Trophoblast cell (in vitro differentiated cells and primary cell): ENCODE measurements at regions not wholly inside any gene's neighbourhood (a gene's known extent, or its start where the extent isn't known, plus 50 kb on each side); places are given as distances from the start of the nearest gene placed in this dataset.

Experiments
- DNase-seq, 2 donors: peaks; one replicate each; pipeline ENCODE4 v3.0.0-alpha.2; 2016
- H2AFZ ChIP-seq: 2 replicates; pipeline ENCODE4 v1.6.1; 2013; ENCODE audit warnings: low read length, moderate library complexity, mild to moderate bottlenecking; ENCODE audit not compliant: insufficient read depth, poor library complexity
- H2AK5ac ChIP-seq: 2 replicates; pipeline ENCODE4 v1.6.1; 2013; ENCODE audit warnings: mild to moderate bottlenecking, low read length
- H2BK120ac ChIP-seq: 2 replicates; pipeline ENCODE4 v1.6.1; 2013; ENCODE audit warnings: low read length, mild to moderate bottlenecking, moderate library complexity; ENCODE audit not compliant: insufficient read depth, poor library complexity
- H2BK12ac ChIP-seq: 2 replicates; pipeline ENCODE4 v1.6.1; 2013; ENCODE audit warnings: mild to moderate bottlenecking, low read length, moderate library complexity
- H2BK5ac ChIP-seq: 2 replicates; pipeline ENCODE4 v1.6.1; 2013; ENCODE audit warnings: low read length, low read depth, moderate library complexity, mild to moderate bottlenecking; ENCODE audit not compliant: poor library complexity
- H3K14ac ChIP-seq: 2 replicates; pipeline ENCODE4 v1.6.1; 2013; ENCODE audit warnings: mild to moderate bottlenecking, low read length
- H3K18ac ChIP-seq: 2 replicates; pipeline ENCODE4 v1.6.1; 2013; ENCODE audit warnings: mild to moderate bottlenecking, low read length
- H3K23ac ChIP-seq: 2 replicates; pipeline ENCODE4 v1.6.1; 2013; ENCODE audit warnings: low read length
- H3K27ac ChIP-seq: 2 replicates; pipeline ENCODE4 v1.5.1; 2013; ENCODE audit warnings: low read depth, mild to moderate bottlenecking, inconsistent platforms, low read length, moderate library complexity
- H3K27me3 ChIP-seq: 2 replicates; pipeline ENCODE4 v1.6.1; 2013; ENCODE audit warnings: inconsistent platforms, mild to moderate bottlenecking, low read length, moderate library complexity; ENCODE audit not compliant: insufficient read depth
- H3K36me3 ChIP-seq, 2 experiments: 1 replicate in 1 of 2; 2 replicates in 1 of 2; pipeline ENCODE4 v1.6.1; 2013; ENCODE audit warnings: low read length in 2 of 2, mild to moderate bottlenecking in 2 of 2, moderate library complexity in 1 of 2; ENCODE audit not compliant: insufficient read depth in 2 of 2, control insufficient read depth in 1 of 2
- H3K4ac ChIP-seq: 2 replicates; pipeline ENCODE4 v1.6.1; 2013; ENCODE audit warnings: low read depth, mild to moderate bottlenecking, low read length, moderate library complexity
- H3K4me1 ChIP-seq, 2 experiments: 1 replicate in 1 of 2; 2 replicates in 1 of 2; pipeline ENCODE4 v1.6.1; 2013; ENCODE audit warnings: low read length in 2 of 2, mild to moderate bottlenecking in 2 of 2, moderate library complexity in 1 of 2; ENCODE audit not compliant: insufficient read depth in 2 of 2, control insufficient read depth in 1 of 2
- H3K4me2 ChIP-seq: 2 replicates; pipeline ENCODE4 v1.6.1; 2013; ENCODE audit warnings: inconsistent platforms, mild to moderate bottlenecking, low read length, moderate library complexity
- H3K4me3 ChIP-seq: 2 replicates; pipeline ENCODE4 v1.5.1; 2013; ENCODE audit warnings: mild to moderate bottlenecking, low read depth, low read length, inconsistent platforms
- H3K79me1 ChIP-seq: one replicate; pipeline ENCODE4 v1.6.1; 2013; ENCODE audit warnings: low read length
- H3K79me2 ChIP-seq: 2 replicates; pipeline ENCODE4 v1.6.1; 2013; ENCODE audit warnings: low read length, mild to moderate bottlenecking; ENCODE audit not compliant: control insufficient read depth, insufficient read depth, poor library complexity
- H3K9ac ChIP-seq: 2 replicates; pipeline ENCODE4 v1.6.1; 2013; ENCODE audit warnings: mild to moderate bottlenecking, low read length
- H3K9me3 ChIP-seq: 2 replicates; pipeline ENCODE4 v1.6.1; 2013; ENCODE audit warnings: low read depth, mild to moderate bottlenecking, control low read depth, inconsistent platforms, low read length; ENCODE audit not compliant: insufficient read depth
- H4K12ac ChIP-seq: 2 replicates; pipeline ENCODE4 v1.6.1; 2013; ENCODE audit warnings: low read depth, mild to moderate bottlenecking, low read length, moderate library complexity
- H4K8ac ChIP-seq: 2 replicates; pipeline ENCODE4 v1.6.1; 2013; ENCODE audit warnings: low read depth, mild to moderate bottlenecking, low read length, moderate library complexity
- H4K91ac ChIP-seq: one replicate; pipeline ENCODE4 v1.6.1; 2013; ENCODE audit warnings: low read depth, mild to moderate bottlenecking, low read length, moderate library complexity
- WGBS: extraction: QIAGEN DNeasy Blood & Tissue Kit; methylation state at CpG from one replicate; pipeline ENCODE4 v1.1.7; 2013; ENCODE audit warnings: missing lambda C conversion rate; ENCODE audit not compliant: insufficient read length, insufficient coverage; ENCODE audit errors: extremely low coverage; 5-methylcytosine and 5-hydroxymethylcytosine counted together

- no peak overlapping the region for H2AFZ ChIP-seq
- no peak overlapping the region for H3K18ac ChIP-seq
- no peak overlapping the region for H3K4ac ChIP-seq
- no CpG with 5 or more reads among the region's 1 CpG for WGBS
- H4K12ac ChIP-seq, result no peak overlapping the region
- H2BK5ac ChIP-seq, result no peak overlapping the region
- H3K9me3 ChIP-seq, result no peaks in the 10 kb centered on the region
- no peak overlapping the region for H4K8ac ChIP-seq
- DNase-seq, result no peak
- no peak overlapping the region for H3K4me3 ChIP-seq
- H3K79me1 ChIP-seq, result no peaks in the 10 kb centered on the region
- H3K79me2 ChIP-seq, result no peaks in the 10 kb centered on the region
- H3K4me1 ChIP-seq, result no peaks in the 10 kb centered on the region
- no peaks in the 10 kb centered on the region for H3K27me3 ChIP-seq
- H4K91ac ChIP-seq, result no peak overlapping the region
- H2AK5ac ChIP-seq, result no peak overlapping the region
- H3K36me3 ChIP-seq, result no peaks in the 10 kb centered on the region
- H3K27ac ChIP-seq, result no peak overlapping the region
- H2BK120ac ChIP-seq, result no peak overlapping the region
- no peak overlapping the region for H2BK12ac ChIP-seq
- no peak overlapping the region for H3K9ac ChIP-seq
- H3K14ac ChIP-seq, result no peak overlapping the region
- no peak overlapping the region for H3K23ac ChIP-seq
- H3K4me2 ChIP-seq, result no peak overlapping the region
Measured at GRCh38 chr11:114844896-114845295, 166.6 kb downstream of the NXPE2 start.

GRCh38 chr11:114845766-114846415, 167.6 kb downstream of the NXPE2 start:
- Histone ChIP-seq H3K27ac (no peak overlapping the region), H3K79me2 (no peaks in the 10 kb centered on the region), H3K23ac (no peak overlapping the region), H3K18ac (no peak overlapping the region), H3K9me3 (no peaks in the 10 kb centered on the region), H3K4me2 (no peak overlapping the region), H2BK120ac (no peak overlapping the region), H4K91ac (no peak overlapping the region), H2AK5ac (no peak overlapping the region), H3K36me3 (no peaks in the 10 kb centered on the region), H2BK12ac (no peak overlapping the region), H3K79me1 (no peaks in the 10 kb centered on the region), H3K4ac (no peak overlapping the region), H3K27me3 (no peaks in the 10 kb centered on the region), H2BK5ac (no peak overlapping the region), H3K9ac (no peak overlapping the region), H3K4me3 (no peak overlapping the region), H2AFZ (no peak overlapping the region), H4K8ac (no peak overlapping the region), H3K14ac (no peak overlapping the region), H4K12ac (no peak overlapping the region), H3K4me1 (no peaks in the 10 kb centered on the region)
- no CpG with 5 or more reads among the region's 4 CpGs for WGBS
- DNase-seq, result no peak

GRCh38 chr11:114846416-114846791, 168.1 kb downstream of the NXPE2 start:
- Histone ChIP-seq H3K27me3 (no peaks in the 10 kb centered on the region), H3K9me3 (no peaks in the 10 kb centered on the region), H2BK5ac (no peak overlapping the region), H3K18ac (no peak overlapping the region), H4K91ac (no peak overlapping the region), H2AFZ (no peak overlapping the region), H3K4me2 (no peak overlapping the region), H2BK12ac (no peak overlapping the region), H4K8ac (no peak overlapping the region), H2AK5ac (no peak overlapping the region), H3K4me3 (no peak overlapping the region), H3K27ac (no peak overlapping the region), H4K12ac (no peak overlapping the region), H3K9ac (no peak overlapping the region), H3K79me1 (no peaks in the 10 kb centered on the region), H3K79me2 (no peaks in the 10 kb centered on the region), H3K4me1 (no peaks in the 10 kb centered on the region), H3K14ac (no peak overlapping the region), H3K4ac (no peak overlapping the region), H3K36me3 (no peaks in the 10 kb centered on the region), H2BK120ac (no peak overlapping the region), H3K23ac (no peak overlapping the region)
- no CpG with 5 or more reads among the region's 3 CpGs for WGBS
- no peak for DNase-seq

- Histone ChIP-seq H4K91ac (no peak overlapping the region), H3K9ac (no peak overlapping the region), H3K4ac (no peak overlapping the region), H2AFZ (no peak overlapping the region), H3K18ac (no peak overlapping the region), H3K9me3 (no peaks in the 10 kb centered on the region), H3K4me3 (no peak overlapping the region), H2BK12ac (no peak overlapping the region), H2BK120ac (no peak overlapping the region), H2BK5ac (no peak overlapping the region), H3K27me3 (no peaks in the 10 kb centered on the region), H2AK5ac (no peak overlapping the region), H3K79me2 (no peaks in the 10 kb centered on the region), H3K79me1 (no peaks in the 10 kb centered on the region), H4K8ac (no peak overlapping the region), H3K27ac (no peak overlapping the region), H3K14ac (no peak overlapping the region), H3K36me3 (no peaks in the 10 kb centered on the region), H3K23ac (no peak overlapping the region), H3K4me2 (no peak overlapping the region), H4K12ac (no peak overlapping the region), H3K4me1 (no peaks in the 10 kb centered on the region)
- no peak for DNase-seq
- no CpG with 5 or more reads among the region's 7 CpGs for WGBS
Measured at GRCh38 chr11:114847306-114847975, 169.1 kb downstream of the NXPE2 start.
